ENCODE measurements at regions not wholly inside any gene's neighbourhood (a gene's known extent, or its start where the extent isn't known, plus 50 kb on each side); places are given as distances from the start of the nearest gene placed in this dataset.

GRCh38 chr3:113138839-113139743 lies 72.3 kb upstream of the BOC start:
- no peak overlapping the region for H2AFZ ChIP-seq (ENCODE audit: low read length)
- no peak overlapping the region for H3K56ac ChIP-seq (replicated peaks; ENCODE audit: insufficient read length, low read depth, low read length)
- H3K27ac ChIP-seq (ENCODE audit: low read depth, low read length): no peak overlapping the region
- WGBS, 2 experiments (ENCODE audit: extremely low coverage in 1 of 2, insufficient coverage in 1 of 2, insufficient read length in 1 of 2, insufficient replicate concordance in 2 of 2, low coverage in 1 of 2, low lambda C conversion rate in 2 of 2, missing lambda C conversion rate in 1 of 2): 97% methylated on average over 6 of the region's 6 CpGs; no CpG with 5 or more reads in 1 of the 2 experiments
- no peak overlapping the region for H4K91ac ChIP-seq (replicated peaks; ENCODE audit: insufficient read length, low read length)
- no peak overlapping the region for H2BK15ac ChIP-seq (ENCODE audit: low read length)
- H3K4me3 ChIP-seq (ENCODE audit: extremely low read depth in 1 of 4, insufficient read depth in 2 of 4, low read depth in 3 of 4, low read length in 4 of 4): no peak overlapping the region
- no peak for FAIRE-seq
- no peak overlapping the region for H3K9ac ChIP-seq (replicated peaks in 1 of 4; ENCODE audit: extremely low read depth in 1 of 4, low read depth in 3 of 4, low read length in 3 of 4)
- no peak overlapping the region for H4K5ac ChIP-seq (ENCODE audit: insufficient read length, low read depth, low read length)
- no peak overlapping the region for H3K14ac ChIP-seq (ENCODE audit: insufficient read length)
- DNase-seq (ENCODE audit: low read depth in 1 of 2, low spot score in 2 of 2): no peak
- H3K4me1 ChIP-seq (replicated peaks in 1 of 4; ENCODE audit: control insufficient read depth in 3 of 4, insufficient read depth in 4 of 4, low read length in 3 of 4): peaks cover 0 to 4% (median 1%) of the 10 kb centered on the region in 4 experiments; a peak in 2 of 7 replicates
- ChIA-PET CTCF (ENCODE audit: partially characterized antibody) (no interaction called here), POLR2A (ENCODE audit: partially characterized antibody) (no interaction called here)
- H2BK20ac ChIP-seq (ENCODE audit: low read length): no peak overlapping the region
- no peak overlapping the region for H2BK5ac ChIP-seq (ENCODE audit: low read depth, low read length)
- H3K4me2 ChIP-seq (ENCODE audit: insufficient read depth in 1 of 2, low read depth in 2 of 2, low read length in 2 of 2): no peak overlapping the region
- no peaks in the 10 kb centered on the region for H3K79me2 ChIP-seq (ENCODE audit: control insufficient read depth in 1 of 2, insufficient read depth in 2 of 2, low read length in 2 of 2)
- H3K79me1 ChIP-seq (ENCODE audit: low read depth, low read length): no peaks in the 10 kb centered on the region
- H3K23me2 ChIP-seq (ENCODE audit: low read depth, low read length): no peaks in the 10 kb centered on the region; the same call in 1 of the 2 replicates
- no peaks in the 10 kb centered on the region for H4K20me1 ChIP-seq (replicated peaks in 1 of 2; ENCODE audit: control insufficient read depth in 1 of 2, insufficient read depth in 2 of 2, low read length in 2 of 2)
- no peak overlapping the region for H2BK12ac ChIP-seq (ENCODE audit: low read depth, low read length)
- H2AK5ac ChIP-seq (ENCODE audit: low read depth, low read length): no peak overlapping the region
- no peaks in the 10 kb centered on the region for H3K9me3 ChIP-seq (ENCODE audit: insufficient read depth in 2 of 2, low read depth in 1 of 2, low read length in 1 of 2)
- no peaks in the 10 kb centered on the region for H3K36me3 ChIP-seq (ENCODE audit: control insufficient read depth in 2 of 4, insufficient read depth in 4 of 4, low read length in 3 of 4)
- H2BK120ac ChIP-seq (replicated peaks; ENCODE audit: low read depth, low read length): no peak overlapping the region
- H3K27me3 ChIP-seq (replicated peaks in 1 of 4; ENCODE audit: control insufficient read depth in 3 of 4, extremely low read depth in 1 of 4, insufficient read depth in 3 of 4, low read length in 3 of 4): no peaks in the 10 kb centered on the region; a peak in 1 of 7 replicates
- no peak overlapping the region for H4K8ac ChIP-seq (ENCODE audit: extremely low read depth, insufficient read depth, low read length)
- no peak overlapping the region for H3K18ac ChIP-seq (ENCODE audit: extremely low read depth, low read length)
- H3K23ac ChIP-seq (ENCODE audit: insufficient read length): no peak overlapping the region
- no peak overlapping the region for H3K4ac ChIP-seq (replicated peaks; ENCODE audit: insufficient read length, low read depth, low read length)
- TF ChIP-seq CHD1 (IDR thresholded peaks at IDR 0.05; ENCODE audit: low read depth, low read length) (no peak), TAF1 (IDR thresholded peaks at IDR 0.05; ENCODE audit: low read depth, low read length) (no peak), TAF7 (optimal IDR thresholded peaks at IDR 0.05; ENCODE audit: borderline replicate concordance, low read depth, low read length) (no peak), KDM1A (IDR thresholded peaks at IDR 0.05; ENCODE audit: borderline replicate concordance, low read length) (no peak), ZNF274 (IDR thresholded peaks at IDR 0.05; ENCODE audit: borderline replicate concordance, extremely low read depth, low read length) (no peak), RFX5 (IDR thresholded peaks at IDR 0.05; ENCODE audit: borderline replicate concordance, low read depth, low read length) (no peak), NANOG (IDR thresholded peaks at IDR 0.05; ENCODE audit: insufficient read depth, low read depth, low read length, poor library complexity, severe bottlenecking) (no peak), GTF2F1 (IDR thresholded peaks at IDR 0.05; ENCODE audit: borderline replicate concordance, low read depth, low read length) (no peak), SAP30 (IDR thresholded peaks at IDR 0.05; ENCODE audit: insufficient read depth, insufficient replicate concordance, low read length) (no peak), POLR2AphosphoS5 (IDR thresholded peaks at IDR 0.05; ENCODE audit: low read depth, low read length) (no peak), SP1 (IDR thresholded peaks at IDR 0.05; ENCODE audit: low read depth, low read length) (no peak), SP2 (IDR thresholded peaks at IDR 0.05; ENCODE audit: low read length) (no peak), NRF1 (IDR thresholded peaks at IDR 0.05; ENCODE audit: low read depth, low read length) (no peak)
